K562 (cell line): ENCODE measurements at regions not wholly inside any gene's neighbourhood (a gene's known extent, or its start where the extent isn't known, plus 50 kb on each side); places are given as distances from the start of the nearest gene placed in this dataset.
A peak's percentile ranks its signal among the peaks of the same experiment; 100 is the strongest.

ENCODE experiments used
- ASH1L ChIP-seq: fragments of 450-650 bp; IDR thresholded peaks from 2 replicates; pipeline ENCODE4 v1.6.1; 2018; ENCODE audit warnings: borderline replicate concordance, mild to moderate bottlenecking, low read depth; ENCODE audit not compliant: partially characterized antibody
- GTF2A2 ChIP-seq: IDR thresholded peaks from 2 replicates; pipeline ENCODE4 v1.6.1; 2016; ENCODE audit warnings: mild to moderate bottlenecking, missing genetic modification characterization, missing compliant biosample characterization
- IRF2 ChIP-seq: sonication (generic); formaldehyde crosslinking; IDR thresholded peaks from 2 replicates; pipeline ENCODE4 v1.8.1; 2022; ENCODE audit warnings: mild to moderate bottlenecking, missing genetic modification reagents
- KLF13 ChIP-seq: fragments of 450-650 bp; IDR thresholded peaks from 2 replicates; pipeline ENCODE4 v1.6.1; 2016; ENCODE audit warnings: missing genetic modification characterization, low read depth, mild to moderate bottlenecking, missing compliant biosample characterization, moderate library complexity, borderline replicate concordance
- NR4A1 ChIP-seq, 2 experiments: fragments of 250-450 bp in 1 of 2; fragments of 450-650 bp in 1 of 2; sonication (Bioruptor Pico) in 1 of 2; IDR thresholded peaks; 2 replicates each; pipeline versions ENCODE4 v1.4.0 to v1.6.1; 2016 to 2020; ENCODE audit warnings: mild to moderate bottlenecking in 2 of 2, missing compliant biosample characterization in 1 of 2, missing genetic modification characterization in 1 of 2, moderate library complexity in 1 of 2
- PHF20 ChIP-seq: fragments of 450-650 bp; IDR thresholded peaks from 2 replicates; pipeline ENCODE4 v1.6.1; 2018; ENCODE audit not compliant: partially characterized antibody
- POU5F1 ChIP-seq: fragments of 150-350 bp; IDR thresholded peaks from 2 replicates; pipeline ENCODE4 v1.6.1; 2014; ENCODE audit warnings: borderline replicate concordance, low read length, low read depth, mild to moderate bottlenecking; ENCODE audit not compliant: partially characterized antibody
- SRSF3 ChIP-seq: fragments of 200-400 bp; formaldehyde crosslinking; IDR thresholded peaks from 2 replicates; pipeline ENCODE4 v1.6.1; 2016; ENCODE audit warnings: mild to moderate bottlenecking, low read length, moderate library complexity; ENCODE audit not compliant: insufficient read depth
- ZFP1 ChIP-seq: fragments of 450-650 bp; formaldehyde crosslinking; IDR thresholded peaks from 2 replicates; pipeline ENCODE4 v1.4.0; 2020; ENCODE audit warnings: mild to moderate bottlenecking, mixed read lengths
- TF ChIP-seq, protein P1 (sequence below): fragments of 450-650 bp; IDR thresholded peaks from 2 replicates; pipeline ENCODE4 v1.6.1; 2018; ENCODE audit not compliant: partially characterized antibody
- TF ChIP-seq, protein P2 (sequence below): fragments of 250-450 bp; sonication (Bioruptor Pico); IDR thresholded peaks from 2 replicates; pipeline ENCODE4 v1.8.0; 2022; ENCODE audit warnings: moderate library complexity, mild to moderate bottlenecking, inconsistent platforms
- TF ChIP-seq, protein P3 (sequence below): fragments of 200-800 bp; sonication (Bioruptor generic); IDR thresholded peaks from 2 replicates; pipeline ENCODE4 v1.6.1; 2016; ENCODE audit warnings: missing genetic modification characterization, missing compliant biosample characterization
- TF ChIP-seq, protein P4 (sequence below), 3 experiments: IDR thresholded peaks in 2 of 3; conservative IDR thresholded peaks in 1 of 3; 2 replicates each; pipeline ENCODE4 v1.5.1; 2011 to 2012; ENCODE audit warnings: low read length in 3 of 3, mild to moderate bottlenecking in 3 of 3, control low read depth in 2 of 3, improper control_type of control experiment in 1 of 3, inconsistent platforms in 1 of 3, low read depth in 1 of 3, mixed read lengths in 1 of 3, moderate library complexity in 1 of 3; ENCODE audit not compliant: insufficient read depth in 2 of 3

DNA sequence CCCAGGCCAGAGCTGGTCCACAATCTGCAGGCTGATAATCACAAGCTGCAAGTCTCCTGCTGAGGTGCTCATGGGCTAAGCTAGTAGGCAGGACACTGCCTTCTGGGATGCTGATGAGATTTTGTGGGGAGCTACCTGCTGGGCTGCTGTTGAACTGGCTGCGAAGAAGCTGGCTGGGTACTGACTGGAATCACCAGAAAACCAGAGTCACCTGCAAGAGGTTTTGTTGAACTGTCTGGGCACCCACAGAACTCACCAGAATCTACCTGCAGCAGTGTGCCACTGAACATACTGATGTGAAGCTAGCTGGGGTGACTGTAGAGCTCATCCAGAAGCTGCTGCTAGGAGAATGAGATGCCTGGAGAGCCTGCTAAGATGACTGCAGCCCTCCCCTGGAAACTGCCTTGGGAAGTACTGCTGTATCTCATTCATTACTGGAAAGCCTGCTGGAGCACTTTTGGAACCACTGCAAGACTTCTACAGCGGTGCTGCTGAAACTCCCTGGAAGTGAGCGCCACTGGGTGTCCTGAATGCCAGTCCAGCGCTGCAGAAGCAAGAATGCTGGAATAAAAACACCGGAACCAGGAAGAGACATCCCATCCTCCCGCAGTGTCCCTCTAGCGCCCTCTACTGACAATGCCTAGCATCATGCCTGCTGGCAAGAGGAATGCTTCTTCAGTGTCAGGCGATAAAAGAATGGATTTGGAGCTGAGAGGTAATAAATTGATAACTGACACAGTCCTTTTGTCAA lies 64.9 kb upstream of the ARHGAP18 start (continued):
- TF ChIP-seq, protein P1, sequence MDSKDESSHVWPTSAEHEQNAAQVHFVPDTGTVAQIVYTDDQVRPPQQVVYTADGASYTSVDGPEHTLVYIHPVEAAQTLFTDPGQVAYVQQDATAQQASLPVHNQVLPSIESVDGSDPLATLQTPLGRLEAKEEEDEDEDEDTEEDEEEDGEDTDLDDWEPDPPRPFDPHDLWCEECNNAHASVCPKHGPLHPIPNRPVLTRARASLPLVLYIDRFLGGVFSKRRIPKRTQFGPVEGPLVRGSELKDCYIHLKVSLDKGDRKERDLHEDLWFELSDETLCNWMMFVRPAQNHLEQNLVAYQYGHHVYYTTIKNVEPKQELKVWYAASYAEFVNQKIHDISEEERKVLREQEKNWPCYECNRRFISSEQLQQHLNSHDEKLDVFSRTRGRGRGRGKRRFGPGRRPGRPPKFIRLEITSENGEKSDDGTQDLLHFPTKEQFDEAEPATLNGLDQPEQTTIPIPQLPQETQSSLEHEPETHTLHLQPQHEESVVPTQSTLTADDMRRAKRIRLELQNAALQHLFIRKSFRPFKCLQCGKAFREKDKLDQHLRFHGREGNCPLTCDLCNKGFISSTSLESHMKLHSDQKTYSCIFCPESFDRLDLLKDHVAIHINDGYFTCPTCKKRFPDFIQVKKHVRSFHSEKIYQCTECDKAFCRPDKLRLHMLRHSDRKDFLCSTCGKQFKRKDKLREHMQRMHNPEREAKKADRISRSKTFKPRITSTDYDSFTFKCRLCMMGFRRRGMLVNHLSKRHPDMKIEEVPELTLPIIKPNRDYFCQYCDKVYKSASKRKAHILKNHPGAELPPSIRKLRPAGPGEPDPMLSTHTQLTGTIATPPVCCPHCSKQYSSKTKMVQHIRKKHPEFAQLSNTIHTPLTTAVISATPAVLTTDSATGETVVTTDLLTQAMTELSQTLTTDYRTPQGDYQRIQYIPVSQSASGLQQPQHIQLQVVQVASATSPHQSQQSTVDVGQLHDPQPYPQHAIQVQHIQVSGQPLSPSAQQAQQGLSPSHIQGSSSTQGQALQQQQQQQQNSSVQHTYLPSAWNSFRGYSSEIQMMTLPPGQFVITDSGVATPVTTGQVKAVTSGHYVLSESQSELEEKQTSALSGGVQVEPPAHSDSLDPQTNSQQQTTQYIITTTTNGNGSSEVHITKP = no peak
- TF ChIP-seq IRF2 (CRISPR knock-in tag) (no peak), GTF2A2 (tag) (no peak), ZFP1 (CRISPR knock-in tag) (no peak), PHF20 (peak; percentile 75), NR4A1 (CRISPR knock-in tag; IDR thresholded peaks at IDR 0.05) (no peak), NR4A1 (tag; IDR thresholded peaks at IDR 0.05) (no peak), SRSF3 (no peak), KLF13 (tag) (no peak), POU5F1 (no peak), ASH1L (no peak)
- TF ChIP-seq, protein P2, sequence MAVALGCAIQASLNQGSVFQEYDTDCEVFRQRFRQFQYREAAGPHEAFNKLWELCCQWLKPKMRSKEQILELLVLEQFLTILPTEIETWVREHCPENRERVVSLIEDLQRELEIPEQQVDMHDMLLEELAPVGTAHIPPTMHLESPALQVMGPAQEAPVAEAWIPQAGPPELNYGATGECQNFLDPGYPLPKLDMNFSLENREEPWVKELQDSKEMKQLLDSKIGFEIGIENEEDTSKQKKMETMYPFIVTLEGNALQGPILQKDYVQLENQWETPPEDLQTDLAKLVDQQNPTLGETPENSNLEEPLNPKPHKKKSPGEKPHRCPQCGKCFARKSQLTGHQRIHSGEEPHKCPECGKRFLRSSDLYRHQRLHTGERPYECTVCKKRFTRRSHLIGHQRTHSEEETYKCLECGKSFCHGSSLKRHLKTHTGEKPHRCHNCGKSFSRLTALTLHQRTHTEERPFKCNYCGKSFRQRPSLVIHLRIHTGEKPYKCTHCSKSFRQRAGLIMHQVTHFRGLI (CRISPR knock-in tag) = no peak
- TF ChIP-seq, protein P3, sequence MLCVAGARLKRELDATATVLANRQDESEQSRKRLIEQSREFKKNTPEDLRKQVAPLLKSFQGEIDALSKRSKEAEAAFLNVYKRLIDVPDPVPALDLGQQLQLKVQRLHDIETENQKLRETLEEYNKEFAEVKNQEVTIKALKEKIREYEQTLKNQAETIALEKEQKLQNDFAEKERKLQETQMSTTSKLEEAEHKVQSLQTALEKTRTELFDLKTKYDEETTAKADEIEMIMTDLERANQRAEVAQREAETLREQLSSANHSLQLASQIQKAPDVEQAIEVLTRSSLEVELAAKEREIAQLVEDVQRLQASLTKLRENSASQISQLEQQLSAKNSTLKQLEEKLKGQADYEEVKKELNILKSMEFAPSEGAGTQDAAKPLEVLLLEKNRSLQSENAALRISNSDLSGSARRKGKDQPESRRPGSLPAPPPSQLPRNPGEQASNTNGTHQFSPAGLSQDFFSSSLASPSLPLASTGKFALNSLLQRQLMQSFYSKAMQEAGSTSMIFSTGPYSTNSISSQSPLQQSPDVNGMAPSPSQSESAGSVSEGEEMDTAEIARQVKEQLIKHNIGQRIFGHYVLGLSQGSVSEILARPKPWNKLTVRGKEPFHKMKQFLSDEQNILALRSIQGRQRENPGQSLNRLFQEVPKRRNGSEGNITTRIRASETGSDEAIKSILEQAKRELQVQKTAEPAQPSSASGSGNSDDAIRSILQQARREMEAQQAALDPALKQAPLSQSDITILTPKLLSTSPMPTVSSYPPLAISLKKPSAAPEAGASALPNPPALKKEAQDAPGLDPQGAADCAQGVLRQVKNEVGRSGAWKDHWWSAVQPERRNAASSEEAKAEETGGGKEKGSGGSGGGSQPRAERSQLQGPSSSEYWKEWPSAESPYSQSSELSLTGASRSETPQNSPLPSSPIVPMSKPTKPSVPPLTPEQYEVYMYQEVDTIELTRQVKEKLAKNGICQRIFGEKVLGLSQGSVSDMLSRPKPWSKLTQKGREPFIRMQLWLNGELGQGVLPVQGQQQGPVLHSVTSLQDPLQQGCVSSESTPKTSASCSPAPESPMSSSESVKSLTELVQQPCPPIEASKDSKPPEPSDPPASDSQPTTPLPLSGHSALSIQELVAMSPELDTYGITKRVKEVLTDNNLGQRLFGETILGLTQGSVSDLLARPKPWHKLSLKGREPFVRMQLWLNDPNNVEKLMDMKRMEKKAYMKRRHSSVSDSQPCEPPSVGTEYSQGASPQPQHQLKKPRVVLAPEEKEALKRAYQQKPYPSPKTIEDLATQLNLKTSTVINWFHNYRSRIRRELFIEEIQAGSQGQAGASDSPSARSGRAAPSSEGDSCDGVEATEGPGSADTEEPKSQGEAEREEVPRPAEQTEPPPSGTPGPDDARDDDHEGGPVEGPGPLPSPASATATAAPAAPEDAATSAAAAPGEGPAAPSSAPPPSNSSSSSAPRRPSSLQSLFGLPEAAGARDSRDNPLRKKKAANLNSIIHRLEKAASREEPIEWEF (CRISPR knock-in tag) = no peak
- TF ChIP-seq, protein P4, sequence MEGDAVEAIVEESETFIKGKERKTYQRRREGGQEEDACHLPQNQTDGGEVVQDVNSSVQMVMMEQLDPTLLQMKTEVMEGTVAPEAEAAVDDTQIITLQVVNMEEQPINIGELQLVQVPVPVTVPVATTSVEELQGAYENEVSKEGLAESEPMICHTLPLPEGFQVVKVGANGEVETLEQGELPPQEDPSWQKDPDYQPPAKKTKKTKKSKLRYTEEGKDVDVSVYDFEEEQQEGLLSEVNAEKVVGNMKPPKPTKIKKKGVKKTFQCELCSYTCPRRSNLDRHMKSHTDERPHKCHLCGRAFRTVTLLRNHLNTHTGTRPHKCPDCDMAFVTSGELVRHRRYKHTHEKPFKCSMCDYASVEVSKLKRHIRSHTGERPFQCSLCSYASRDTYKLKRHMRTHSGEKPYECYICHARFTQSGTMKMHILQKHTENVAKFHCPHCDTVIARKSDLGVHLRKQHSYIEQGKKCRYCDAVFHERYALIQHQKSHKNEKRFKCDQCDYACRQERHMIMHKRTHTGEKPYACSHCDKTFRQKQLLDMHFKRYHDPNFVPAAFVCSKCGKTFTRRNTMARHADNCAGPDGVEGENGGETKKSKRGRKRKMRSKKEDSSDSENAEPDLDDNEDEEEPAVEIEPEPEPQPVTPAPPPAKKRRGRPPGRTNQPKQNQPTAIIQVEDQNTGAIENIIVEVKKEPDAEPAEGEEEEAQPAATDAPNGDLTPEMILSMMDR (IDR thresholded peaks at IDR 0.05 in 2 of 3, conservative IDR thresholded peaks at IDR 0.05 in 1 of 3; ENCODE audit: insufficient read depth in 2 of 3, low read depth in 1 of 3, low read length in 3 of 3) = peak; percentile 90 to 97 (median 90)
